ENCODE measurements at regions not wholly inside any gene's neighbourhood (a gene's known extent, or its start where the extent isn't known, plus 50 kb on each side); places are given as distances from the start of the nearest gene placed in this dataset.

DNA sequence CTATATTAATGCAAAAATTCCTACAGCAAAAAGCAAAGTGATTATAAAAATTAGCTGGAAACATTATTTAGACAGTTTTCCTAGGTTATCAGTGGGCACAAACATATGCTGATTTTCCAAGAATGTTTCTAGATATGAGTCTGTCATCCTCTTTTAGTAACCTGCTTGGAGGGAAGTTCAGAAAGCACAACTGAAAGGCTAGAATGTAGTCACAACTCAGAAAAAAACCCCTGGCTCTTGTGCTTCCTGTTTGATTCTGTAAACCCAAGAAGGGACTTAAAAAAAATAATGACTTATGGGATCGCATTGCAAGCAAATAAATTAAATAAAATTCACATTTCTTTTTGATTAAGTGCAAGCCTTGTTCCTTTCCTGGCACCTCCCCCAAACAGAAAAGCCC, 708.4 kb upstream of the EPHA7 start:
- no peaks in the 10 kb centered on the region for H3F3A ChIP-seq (ENCODE audit: insufficient read depth, low read length, poor library complexity, severe bottlenecking)
- no peaks in the 10 kb centered on the region for H4K20me1 ChIP-seq (ENCODE audit: insufficient read depth)
- H3K4me3 ChIP-seq (ENCODE audit: low read length): no peak overlapping the region
- H2AFZ ChIP-seq (ENCODE audit: low read depth, low read length): no peak overlapping the region
- no peak overlapping the region for H3K4me2 ChIP-seq (ENCODE audit: low read length)
- no peaks in the 10 kb centered on the region for H3K36me3 ChIP-seq (ENCODE audit: insufficient read depth, low read length)
- no peak overlapping the region for H3K9ac ChIP-seq (ENCODE audit: low read length)
- H3K79me2 ChIP-seq (replicated peaks; ENCODE audit: insufficient read depth, low read length): no peaks in the 10 kb centered on the region
- no peaks in the 10 kb centered on the region for H3K9me2 ChIP-seq (ENCODE audit: insufficient read depth, low read length)
- no peaks in the 10 kb centered on the region for H3K27me3 ChIP-seq (ENCODE audit: insufficient read depth, low read depth, low read length)
- TF ChIP-seq POLR2AphosphoS5 (IDR thresholded peaks at IDR 0.05): no peak
- TF ChIP-seq, protein P1, sequence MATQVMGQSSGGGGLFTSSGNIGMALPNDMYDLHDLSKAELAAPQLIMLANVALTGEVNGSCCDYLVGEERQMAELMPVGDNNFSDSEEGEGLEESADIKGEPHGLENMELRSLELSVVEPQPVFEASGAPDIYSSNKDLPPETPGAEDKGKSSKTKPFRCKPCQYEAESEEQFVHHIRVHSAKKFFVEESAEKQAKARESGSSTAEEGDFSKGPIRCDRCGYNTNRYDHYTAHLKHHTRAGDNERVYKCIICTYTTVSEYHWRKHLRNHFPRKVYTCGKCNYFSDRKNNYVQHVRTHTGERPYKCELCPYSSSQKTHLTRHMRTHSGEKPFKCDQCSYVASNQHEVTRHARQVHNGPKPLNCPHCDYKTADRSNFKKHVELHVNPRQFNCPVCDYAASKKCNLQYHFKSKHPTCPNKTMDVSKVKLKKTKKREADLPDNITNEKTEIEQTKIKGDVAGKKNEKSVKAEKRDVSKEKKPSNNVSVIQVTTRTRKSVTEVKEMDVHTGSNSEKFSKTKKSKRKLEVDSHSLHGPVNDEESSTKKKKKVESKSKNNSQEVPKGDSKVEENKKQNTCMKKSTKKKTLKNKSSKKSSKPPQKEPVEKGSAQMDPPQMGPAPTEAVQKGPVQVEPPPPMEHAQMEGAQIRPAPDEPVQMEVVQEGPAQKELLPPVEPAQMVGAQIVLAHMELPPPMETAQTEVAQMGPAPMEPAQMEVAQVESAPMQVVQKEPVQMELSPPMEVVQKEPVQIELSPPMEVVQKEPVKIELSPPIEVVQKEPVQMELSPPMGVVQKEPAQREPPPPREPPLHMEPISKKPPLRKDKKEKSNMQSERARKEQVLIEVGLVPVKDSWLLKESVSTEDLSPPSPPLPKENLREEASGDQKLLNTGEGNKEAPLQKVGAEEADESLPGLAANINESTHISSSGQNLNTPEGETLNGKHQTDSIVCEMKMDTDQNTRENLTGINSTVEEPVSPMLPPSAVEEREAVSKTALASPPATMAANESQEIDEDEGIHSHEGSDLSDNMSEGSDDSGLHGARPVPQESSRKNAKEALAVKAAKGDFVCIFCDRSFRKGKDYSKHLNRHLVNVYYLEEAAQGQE (IDR thresholded peaks at IDR 0.05; ENCODE audit: borderline replicate concordance): no peak
- TF ChIP-seq RAD21 (conservative IDR thresholded peaks at IDR 0.05): no peak
- no peak for TF ChIP-seq SMC3 (conservative IDR thresholded peaks at IDR 0.05; ENCODE audit: poor library complexity)
- no peak for TF ChIP-seq EZH2 (IDR thresholded peaks at IDR 0.05; ENCODE audit: borderline replicate concordance, insufficient read depth, low read length, poor library complexity, severe bottlenecking)
- TF ChIP-seq EP300 (conservative IDR thresholded peaks at IDR 0.05; ENCODE audit: poor library complexity, severe bottlenecking): no peak
- no peak for TF ChIP-seq MXI1 (conservative IDR thresholded peaks at IDR 0.05; ENCODE audit: poor library complexity, severe bottlenecking)
- no peak for TF ChIP-seq TAF1 (IDR thresholded peaks at IDR 0.05; ENCODE audit: low read depth)
- TF ChIP-seq, protein P2, sequence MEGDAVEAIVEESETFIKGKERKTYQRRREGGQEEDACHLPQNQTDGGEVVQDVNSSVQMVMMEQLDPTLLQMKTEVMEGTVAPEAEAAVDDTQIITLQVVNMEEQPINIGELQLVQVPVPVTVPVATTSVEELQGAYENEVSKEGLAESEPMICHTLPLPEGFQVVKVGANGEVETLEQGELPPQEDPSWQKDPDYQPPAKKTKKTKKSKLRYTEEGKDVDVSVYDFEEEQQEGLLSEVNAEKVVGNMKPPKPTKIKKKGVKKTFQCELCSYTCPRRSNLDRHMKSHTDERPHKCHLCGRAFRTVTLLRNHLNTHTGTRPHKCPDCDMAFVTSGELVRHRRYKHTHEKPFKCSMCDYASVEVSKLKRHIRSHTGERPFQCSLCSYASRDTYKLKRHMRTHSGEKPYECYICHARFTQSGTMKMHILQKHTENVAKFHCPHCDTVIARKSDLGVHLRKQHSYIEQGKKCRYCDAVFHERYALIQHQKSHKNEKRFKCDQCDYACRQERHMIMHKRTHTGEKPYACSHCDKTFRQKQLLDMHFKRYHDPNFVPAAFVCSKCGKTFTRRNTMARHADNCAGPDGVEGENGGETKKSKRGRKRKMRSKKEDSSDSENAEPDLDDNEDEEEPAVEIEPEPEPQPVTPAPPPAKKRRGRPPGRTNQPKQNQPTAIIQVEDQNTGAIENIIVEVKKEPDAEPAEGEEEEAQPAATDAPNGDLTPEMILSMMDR (IDR thresholded peaks at IDR 0.05; ENCODE audit: poor library complexity, severe bottlenecking): no peak
- H3K9me3 ChIP-seq (ENCODE audit: low read length): no peaks in the 10 kb centered on the region
- H3K27ac ChIP-seq (ENCODE audit: low read length): no peak overlapping the region

DNA sequence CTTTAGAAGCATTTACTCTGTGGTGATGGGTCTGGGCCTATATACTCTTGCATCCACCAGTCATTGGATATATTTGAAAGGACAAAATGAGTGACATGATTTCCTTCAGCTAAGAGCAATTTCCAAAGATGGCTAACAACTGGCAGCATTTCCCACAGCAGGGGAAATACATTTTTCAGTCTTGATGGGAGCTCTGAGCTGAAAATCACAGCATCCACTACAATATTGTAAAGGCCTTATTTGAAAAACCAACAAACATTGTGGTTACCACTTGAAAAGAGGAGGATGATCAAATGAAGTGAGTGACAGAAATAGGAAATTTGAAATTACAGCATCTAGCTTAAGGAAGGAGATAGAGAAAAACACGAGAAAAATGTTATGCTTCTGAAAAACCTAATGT, 705.0 kb upstream of the EPHA7 start:
- H2AFZ ChIP-seq (ENCODE audit: low read depth, low read length): no peak overlapping the region

More for the DNA sequence above, 705.0 kb upstream of the EPHA7 start:
- no peaks in the 10 kb centered on the region for H3K36me3 ChIP-seq (ENCODE audit: insufficient read depth, low read length)
- H3K79me2 ChIP-seq (replicated peaks; ENCODE audit: insufficient read depth, low read length): no peaks in the 10 kb centered on the region
- H3K27ac ChIP-seq (ENCODE audit: low read length): no peak overlapping the region
- no peaks in the 10 kb centered on the region for H3K27me3 ChIP-seq (ENCODE audit: insufficient read depth, low read depth, low read length)
- no peaks in the 10 kb centered on the region for H3K9me2 ChIP-seq (ENCODE audit: insufficient read depth, low read length)
- TF ChIP-seq, protein P1 (IDR thresholded peaks at IDR 0.05; ENCODE audit: borderline replicate concordance): peak; percentile 73
- TF ChIP-seq MXI1 (conservative IDR thresholded peaks at IDR 0.05; ENCODE audit: poor library complexity, severe bottlenecking) (no peak), EZH2 (IDR thresholded peaks at IDR 0.05; ENCODE audit: borderline replicate concordance, insufficient read depth, low read length, poor library complexity, severe bottlenecking) (no peak), POLR2AphosphoS5 (IDR thresholded peaks at IDR 0.05) (peak; percentile 94), EP300 (conservative IDR thresholded peaks at IDR 0.05; ENCODE audit: poor library complexity, severe bottlenecking) (peak; percentile 75)
- H3K9ac ChIP-seq (ENCODE audit: low read length): no peak overlapping the region
- no peaks in the 10 kb centered on the region for H3F3A ChIP-seq (ENCODE audit: insufficient read depth, low read length, poor library complexity, severe bottlenecking)
- no peaks in the 10 kb centered on the region for H3K9me3 ChIP-seq (ENCODE audit: low read length)
- H4K20me1 ChIP-seq (ENCODE audit: insufficient read depth): no peaks in the 10 kb centered on the region
- H3K4me2 ChIP-seq (ENCODE audit: low read length): no peak overlapping the region
- no peak overlapping the region for H3K4me3 ChIP-seq (ENCODE audit: low read length)

Data from neural cell (in vitro differentiated cells).